ENCODE measurements at regions not wholly inside any gene's neighbourhood (a gene's known extent, or its start where the extent isn't known, plus 50 kb on each side); places are given as distances from the start of the nearest gene placed in this dataset.

- Histone ChIP-seq H3K4me1 (ENCODE audit: control insufficient read depth, insufficient read depth, low read length) (no peaks in the 10 kb centered on the region), H3K36me3 (ENCODE audit: control insufficient read depth, insufficient read depth, low read length) (no peaks in the 10 kb centered on the region), H3K27ac (ENCODE audit: low read length) (no peak overlapping the region), H3K27me3 (ENCODE audit: control insufficient read depth, insufficient read depth, low read length) (peaks cover 3% of the 10 kb centered on the region), H3K4me3 (ENCODE audit: low read length) (no peak overlapping the region), H3K9me3 (replicated peaks; ENCODE audit: control insufficient read depth, low read depth, low read length) (no peaks in the 10 kb centered on the region)
- WGBS (ENCODE audit: insufficient coverage), result 30% methylated on average over 2 of the region's 9 CpGs
- no peak for DNase-seq
Measured at GRCh38 chr7:153524070-153524601, 528.1 kb upstream of the DPP6 start.

- DNase-seq, result no peak
- no peaks in the 10 kb centered on the region for H3K36me3 ChIP-seq (ENCODE audit: control insufficient read depth, insufficient read depth, low read length)
- H3K4me1 ChIP-seq (ENCODE audit: control insufficient read depth, insufficient read depth, low read length), result no peaks in the 10 kb centered on the region
- H3K27me3 ChIP-seq (ENCODE audit: control insufficient read depth, insufficient read depth, low read length), result no peaks in the 10 kb centered on the region
- H3K27ac ChIP-seq (ENCODE audit: low read length), result no peak overlapping the region
- no peak overlapping the region for H3K4me3 ChIP-seq (ENCODE audit: low read length)
- WGBS (ENCODE audit: insufficient coverage), result 88% methylated on average over 7 of the region's 7 CpGs
- H3K9me3 ChIP-seq (replicated peaks; ENCODE audit: control insufficient read depth, low read depth, low read length), result no peaks in the 10 kb centered on the region
Measured at GRCh38 chr7:153529100-153529499, 523.1 kb upstream of the DPP6 start.

GRCh38 chr7:153529651-153530165 is 522.5 kb upstream of the DPP6 start:
- no peaks in the 10 kb centered on the region for H3K4me1 ChIP-seq (ENCODE audit: control insufficient read depth, insufficient read depth, low read length)
- no peak for DNase-seq
- no peaks in the 10 kb centered on the region for H3K9me3 ChIP-seq (replicated peaks; ENCODE audit: control insufficient read depth, low read depth, low read length)
- H3K36me3 ChIP-seq (ENCODE audit: control insufficient read depth, insufficient read depth, low read length), result no peaks in the 10 kb centered on the region
- WGBS (ENCODE audit: insufficient coverage), result 88% methylated on average over 12 of the region's 12 CpGs
- H3K27ac ChIP-seq (ENCODE audit: low read length), result no peak overlapping the region
- H3K4me3 ChIP-seq (ENCODE audit: low read length), result no peak overlapping the region
- H3K27me3 ChIP-seq (ENCODE audit: control insufficient read depth, insufficient read depth, low read length), result no peaks in the 10 kb centered on the region

GRCh38 chr7:153530441-153530840 is 521.8 kb upstream of the DPP6 start:
- no peaks in the 10 kb centered on the region for H3K36me3 ChIP-seq (ENCODE audit: control insufficient read depth, insufficient read depth, low read length)
- 77% methylated on average over 9 of the region's 9 CpGs for WGBS (ENCODE audit: insufficient coverage)
- DNase-seq, result no peak
- H3K27ac ChIP-seq (ENCODE audit: low read length), result no peak overlapping the region
- no peaks in the 10 kb centered on the region for H3K9me3 ChIP-seq (replicated peaks; ENCODE audit: control insufficient read depth, low read depth, low read length)
- no peaks in the 10 kb centered on the region for H3K4me1 ChIP-seq (ENCODE audit: control insufficient read depth, insufficient read depth, low read length)
- H3K4me3 ChIP-seq (ENCODE audit: low read length), result no peak overlapping the region
- H3K27me3 ChIP-seq (ENCODE audit: control insufficient read depth, insufficient read depth, low read length), result no peaks in the 10 kb centered on the region

GRCh38 chr7:153532326-153532725 is 519.9 kb upstream of the DPP6 start:
- Histone ChIP-seq H3K4me1 (ENCODE audit: control insufficient read depth, insufficient read depth, low read length) (no peaks in the 10 kb centered on the region), H3K9me3 (replicated peaks; ENCODE audit: control insufficient read depth, low read depth, low read length) (no peaks in the 10 kb centered on the region)
- DNase-seq, result no peak

GRCh38 chr7:153537271-153537670 is 514.9 kb upstream of the DPP6 start:
- H3K27ac ChIP-seq (ENCODE audit: low read length), result no peak overlapping the region
- no peaks in the 10 kb centered on the region for H3K4me1 ChIP-seq (ENCODE audit: control insufficient read depth, insufficient read depth, low read length)
- H3K4me3 ChIP-seq (ENCODE audit: low read length), result no peak overlapping the region
- DNase-seq, result no peak
- H3K9me3 ChIP-seq (replicated peaks; ENCODE audit: control insufficient read depth, low read depth, low read length), result no peaks in the 10 kb centered on the region
- H3K36me3 ChIP-seq (ENCODE audit: control insufficient read depth, insufficient read depth, low read length), result no peaks in the 10 kb centered on the region
- WGBS (ENCODE audit: insufficient coverage), result 53% methylated on average over 8 of the region's 8 CpGs
- H3K27me3 ChIP-seq (ENCODE audit: control insufficient read depth, insufficient read depth, low read length), result no peaks in the 10 kb centered on the region

More at GRCh38 chr7:153532326-153532725, 519.9 kb upstream of the DPP6 start:
- Histone ChIP-seq H3K27me3 (ENCODE audit: control insufficient read depth, insufficient read depth, low read length) (no peaks in the 10 kb centered on the region), H3K36me3 (ENCODE audit: control insufficient read depth, insufficient read depth, low read length) (no peaks in the 10 kb centered on the region), H3K4me3 (ENCODE audit: low read length) (no peak overlapping the region), H3K27ac (ENCODE audit: low read length) (no peak overlapping the region)
- WGBS (ENCODE audit: insufficient coverage), result 100% methylated on average over 1 of the region's 2 CpGs

GRCh38 chr7:153541903-153542302 is 510.3 kb upstream of the DPP6 start:
- Histone ChIP-seq H3K4me3 (ENCODE audit: low read length) (no peak overlapping the region), H3K27me3 (ENCODE audit: control insufficient read depth, insufficient read depth, low read length) (no peaks in the 10 kb centered on the region), H3K27ac (ENCODE audit: low read length) (no peak overlapping the region), H3K4me1 (ENCODE audit: control insufficient read depth, insufficient read depth, low read length) (no peaks in the 10 kb centered on the region), H3K36me3 (ENCODE audit: control insufficient read depth, insufficient read depth, low read length) (no peaks in the 10 kb centered on the region), H3K9me3 (replicated peaks; ENCODE audit: control insufficient read depth, low read depth, low read length) (no peaks in the 10 kb centered on the region)
- no CpG with 5 or more reads among the region's 2 CpGs for WGBS (ENCODE audit: insufficient coverage)
- no peak for DNase-seq

GRCh38 chr7:153543232-153543631 is 509.0 kb upstream of the DPP6 start:
- no peaks in the 10 kb centered on the region for H3K4me1 ChIP-seq (ENCODE audit: control insufficient read depth, insufficient read depth, low read length)
- no peak overlapping the region for H3K4me3 ChIP-seq (ENCODE audit: low read length)
- H3K9me3 ChIP-seq (replicated peaks; ENCODE audit: control insufficient read depth, low read depth, low read length), result no peaks in the 10 kb centered on the region
- no peak for DNase-seq
- no peaks in the 10 kb centered on the region for H3K36me3 ChIP-seq (ENCODE audit: control insufficient read depth, insufficient read depth, low read length)
- no peak overlapping the region for H3K27ac ChIP-seq (ENCODE audit: low read length)
- H3K27me3 ChIP-seq (ENCODE audit: control insufficient read depth, insufficient read depth, low read length), result no peaks in the 10 kb centered on the region
- whole genome bisulfite sequencing (ENCODE audit: insufficient coverage), result no CpG with 5 or more reads among the region's 5 CpGs

- Histone ChIP-seq H3K4me1 (ENCODE audit: control insufficient read depth, insufficient read depth, low read length) (no peaks in the 10 kb centered on the region), H3K27me3 (ENCODE audit: control insufficient read depth, insufficient read depth, low read length) (no peaks in the 10 kb centered on the region)
- WGBS (ENCODE audit: insufficient coverage), result no CpG with 5 or more reads among the region's 1 CpG
Measured at GRCh38 chr7:153550173-153550572, 502.0 kb upstream of the DPP6 start.

GRCh38 chr7:153564391-153564790 is 487.8 kb upstream of the DPP6 start:
- DNase-seq, result no peak
- Histone ChIP-seq H3K4me1 (ENCODE audit: control insufficient read depth, insufficient read depth, low read length) (no peaks in the 10 kb centered on the region), H3K4me3 (ENCODE audit: low read length) (no peak overlapping the region), H3K27ac (ENCODE audit: low read length) (no peak overlapping the region), H3K9me3 (replicated peaks; ENCODE audit: control insufficient read depth, low read depth, low read length) (peaks cover 4% of the 10 kb centered on the region), H3K36me3 (ENCODE audit: control insufficient read depth, insufficient read depth, low read length) (no peaks in the 10 kb centered on the region), H3K27me3 (ENCODE audit: control insufficient read depth, insufficient read depth, low read length) (no peaks in the 10 kb centered on the region)
- 20% methylated on average over 1 of the region's 6 CpGs for WGBS (ENCODE audit: insufficient coverage)

More at GRCh38 chr7:153550173-153550572, 502.0 kb upstream of the DPP6 start:
- no peak for DNase-seq
- H3K9me3 ChIP-seq (replicated peaks; ENCODE audit: control insufficient read depth, low read depth, low read length), result no peaks in the 10 kb centered on the region
- H3K4me3 ChIP-seq (ENCODE audit: low read length), result no peak overlapping the region
- H3K27ac ChIP-seq (ENCODE audit: low read length), result no peak overlapping the region
- H3K36me3 ChIP-seq (ENCODE audit: control insufficient read depth, insufficient read depth, low read length), result no peaks in the 10 kb centered on the region

- 64% methylated on average over 2 of the region's 6 CpGs for WGBS (ENCODE audit: insufficient coverage)
- Histone ChIP-seq H3K9me3 (replicated peaks; ENCODE audit: control insufficient read depth, low read depth, low read length) (peaks cover 11% of the 10 kb centered on the region), H3K36me3 (ENCODE audit: control insufficient read depth, insufficient read depth, low read length) (no peaks in the 10 kb centered on the region), H3K4me3 (ENCODE audit: low read length) (no peak overlapping the region), H3K27me3 (ENCODE audit: control insufficient read depth, insufficient read depth, low read length) (no peaks in the 10 kb centered on the region), H3K4me1 (ENCODE audit: control insufficient read depth, insufficient read depth, low read length) (no peaks in the 10 kb centered on the region), H3K27ac (ENCODE audit: low read length) (no peak overlapping the region)
- no peak for DNase-seq
Measured at GRCh38 chr7:153566324-153566723, 485.9 kb upstream of the DPP6 start.
